HFFc6 (cell line): ENCODE measurements at regions not wholly inside any gene's neighbourhood (a gene's known extent, or its start where the extent isn't known, plus 50 kb on each side); places are given as distances from the start of the nearest gene placed in this dataset.
"Not testable (repeated sequence)": the region's sequence is repeated elsewhere in the genome, so short reads cannot be mapped to it uniquely, and the experiment has no call there.

Source experiments
- DNase-seq: peaks from one replicate; pipeline ENCODE4 v3.0.0-alpha.2; 2018
- H3K27ac Mint-ChIP-seq: 2 replicates; pipeline ENCODE4 v1.8.0; 2020; ENCODE audit warnings: mild to moderate bottlenecking, mixed read lengths
- H3K27me3 Mint-ChIP-seq: 2 replicates; pipeline ENCODE4 v1.8.0; 2021; ENCODE audit warnings: mild to moderate bottlenecking, moderate library complexity, mixed read lengths; ENCODE audit not compliant: insufficient read depth
- H3K36me3 Mint-ChIP-seq: 2 replicates; pipeline ENCODE4 v1.8.0; 2021; ENCODE audit warnings: low read depth, mixed read lengths
- H3K4me1 Mint-ChIP-seq: 2 replicates; pipeline ENCODE4 v1.8.0; 2020; ENCODE audit warnings: low read depth, mixed read lengths
- H3K4me3 Mint-ChIP-seq: 2 replicates; pipeline ENCODE4 v1.8.0; 2020; ENCODE audit warnings: mild to moderate bottlenecking, moderate library complexity, mixed read lengths
- H3K9me3 Mint-ChIP-seq: 2 replicates; pipeline ENCODE4 v1.8.0; 2020; ENCODE audit warnings: mild to moderate bottlenecking, mixed read lengths
- TF ChIP-seq, protein P1 (sequence below): fragments of 200-600 bp; sonication (generic); IDR thresholded peaks from 2 replicates; pipeline ENCODE4 v1.5.0; 2021; ENCODE audit warnings: antibody characterized with exemption, mild to moderate bottlenecking

DNA sequence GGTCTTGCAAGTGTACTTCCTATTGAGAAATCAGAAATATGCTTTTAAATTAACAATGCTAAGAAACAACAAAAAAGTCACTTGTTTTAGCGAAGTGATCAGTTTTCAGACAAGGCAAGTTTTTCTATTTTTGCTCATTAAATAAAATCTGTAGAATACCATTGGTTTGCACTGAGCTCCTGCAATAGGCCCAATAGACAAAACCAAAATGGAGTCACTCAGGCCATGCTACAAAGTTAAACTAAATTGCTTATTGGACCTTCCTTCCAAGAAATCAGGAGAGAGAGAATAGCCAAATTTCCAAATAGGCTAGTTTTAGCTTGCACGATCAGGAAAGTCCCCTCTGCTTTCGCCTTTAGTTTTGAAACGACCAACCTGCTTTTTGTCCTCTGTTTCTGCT lies 73.4 kb upstream of the SLC13A1 start:
- peaks cover 40% of the 10 kb centered on the region for H3K9me3 Mint-ChIP-seq
- H3K4me3 Mint-ChIP-seq: no peak overlapping the region
- TF ChIP-seq, protein P1, sequence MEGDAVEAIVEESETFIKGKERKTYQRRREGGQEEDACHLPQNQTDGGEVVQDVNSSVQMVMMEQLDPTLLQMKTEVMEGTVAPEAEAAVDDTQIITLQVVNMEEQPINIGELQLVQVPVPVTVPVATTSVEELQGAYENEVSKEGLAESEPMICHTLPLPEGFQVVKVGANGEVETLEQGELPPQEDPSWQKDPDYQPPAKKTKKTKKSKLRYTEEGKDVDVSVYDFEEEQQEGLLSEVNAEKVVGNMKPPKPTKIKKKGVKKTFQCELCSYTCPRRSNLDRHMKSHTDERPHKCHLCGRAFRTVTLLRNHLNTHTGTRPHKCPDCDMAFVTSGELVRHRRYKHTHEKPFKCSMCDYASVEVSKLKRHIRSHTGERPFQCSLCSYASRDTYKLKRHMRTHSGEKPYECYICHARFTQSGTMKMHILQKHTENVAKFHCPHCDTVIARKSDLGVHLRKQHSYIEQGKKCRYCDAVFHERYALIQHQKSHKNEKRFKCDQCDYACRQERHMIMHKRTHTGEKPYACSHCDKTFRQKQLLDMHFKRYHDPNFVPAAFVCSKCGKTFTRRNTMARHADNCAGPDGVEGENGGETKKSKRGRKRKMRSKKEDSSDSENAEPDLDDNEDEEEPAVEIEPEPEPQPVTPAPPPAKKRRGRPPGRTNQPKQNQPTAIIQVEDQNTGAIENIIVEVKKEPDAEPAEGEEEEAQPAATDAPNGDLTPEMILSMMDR: no peak
- H3K4me1 Mint-ChIP-seq: no peaks in the 10 kb centered on the region
- H3K36me3 Mint-ChIP-seq: no peaks in the 10 kb centered on the region
- H3K27me3 Mint-ChIP-seq: no peaks in the 10 kb centered on the region
- H3K27ac Mint-ChIP-seq: no peak overlapping the region
- no peak for DNase-seq

DNA sequence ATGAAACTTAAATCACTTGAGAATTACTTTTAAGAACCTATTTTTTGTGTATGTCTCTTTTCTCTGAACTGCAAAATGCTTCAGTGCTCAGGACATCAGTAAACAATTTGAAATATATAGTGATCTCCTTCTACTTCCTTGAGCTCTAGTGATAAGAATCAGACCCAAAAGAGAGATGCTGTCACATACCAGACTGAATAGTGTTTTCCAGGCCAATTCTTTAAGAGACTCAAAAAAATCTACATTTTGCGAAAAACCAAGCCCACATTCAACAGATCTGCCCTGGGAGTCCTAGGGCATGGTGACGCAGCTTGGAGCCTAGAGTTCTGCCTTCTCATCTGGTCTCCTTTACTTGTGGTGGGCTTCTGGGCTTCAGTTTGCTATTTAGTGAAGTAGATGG lies 72.1 kb upstream of the SLC13A1 start:
- H3K9me3 Mint-ChIP-seq: peaks cover 33% of the 10 kb centered on the region

DNA sequence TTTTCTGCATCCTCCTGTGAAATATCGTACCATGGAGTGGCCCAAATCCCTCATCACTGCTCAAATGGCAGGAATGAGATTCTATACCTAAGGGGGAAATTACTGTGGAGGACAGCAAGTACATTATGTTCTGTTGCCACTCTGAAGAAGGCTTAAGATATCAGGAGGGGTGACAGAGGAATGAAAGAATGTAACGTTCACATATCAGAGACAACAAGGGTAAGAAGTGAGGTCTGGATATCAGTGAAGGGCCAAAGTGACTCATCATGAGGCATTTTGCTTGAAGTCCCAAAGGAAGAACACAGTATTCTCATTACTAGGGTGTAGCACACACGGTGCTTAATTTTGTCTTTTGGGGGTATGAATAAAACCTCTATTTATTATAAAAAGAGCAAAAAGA lies 71.5 kb upstream of the SLC13A1 start:
- Mint-ChIP-seq H3K4me1 (no peaks in the 10 kb centered on the region), H3K27ac (no peak overlapping the region), H3K9me3 (peaks cover 30% of the 10 kb centered on the region), H3K27me3 (no peaks in the 10 kb centered on the region), H3K4me3 (no peak overlapping the region), H3K36me3 (no peaks in the 10 kb centered on the region)
- DNase-seq: no peak
- TF ChIP-seq, protein P1: no peak

More for the DNA sequence above, 72.1 kb upstream of the SLC13A1 start:
- Mint-ChIP-seq H3K27me3 (no peaks in the 10 kb centered on the region), H3K4me3 (no peak overlapping the region), H3K36me3 (no peaks in the 10 kb centered on the region), H3K27ac (no peak overlapping the region), H3K4me1 (no peaks in the 10 kb centered on the region)
- TF ChIP-seq, protein P1: no peak
- DNase-seq: no peak

DNA sequence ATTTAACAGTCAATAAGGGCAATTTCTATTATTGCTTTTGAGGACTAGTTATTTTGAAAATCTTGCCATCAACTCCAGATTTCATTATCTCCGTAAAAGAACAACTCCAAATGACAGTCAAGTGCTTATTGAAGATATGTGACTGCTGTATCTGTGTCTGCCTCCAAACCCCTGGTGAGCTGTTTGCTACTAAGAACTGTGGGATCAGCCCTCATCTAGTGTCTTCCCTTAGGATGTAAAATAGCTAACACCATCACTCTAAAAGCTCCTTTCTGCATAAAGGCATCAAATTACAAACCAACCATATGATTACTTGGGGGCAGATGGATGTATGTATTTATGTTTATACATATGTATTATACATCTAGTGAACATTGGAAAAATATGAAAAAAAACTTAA lies 70.8 kb upstream of the SLC13A1 start:
- H3K4me3 Mint-ChIP-seq: no peak overlapping the region
- no peak for DNase-seq
- no peaks in the 10 kb centered on the region; the same call in 1 of the 2 replicates for H3K27me3 Mint-ChIP-seq
- no peak overlapping the region for H3K27ac Mint-ChIP-seq
- no peaks in the 10 kb centered on the region for H3K4me1 Mint-ChIP-seq
- H3K9me3 Mint-ChIP-seq: peaks cover 31% of the 10 kb centered on the region
- TF ChIP-seq, protein P1: no peak
- H3K36me3 Mint-ChIP-seq: no peaks in the 10 kb centered on the region

DNA sequence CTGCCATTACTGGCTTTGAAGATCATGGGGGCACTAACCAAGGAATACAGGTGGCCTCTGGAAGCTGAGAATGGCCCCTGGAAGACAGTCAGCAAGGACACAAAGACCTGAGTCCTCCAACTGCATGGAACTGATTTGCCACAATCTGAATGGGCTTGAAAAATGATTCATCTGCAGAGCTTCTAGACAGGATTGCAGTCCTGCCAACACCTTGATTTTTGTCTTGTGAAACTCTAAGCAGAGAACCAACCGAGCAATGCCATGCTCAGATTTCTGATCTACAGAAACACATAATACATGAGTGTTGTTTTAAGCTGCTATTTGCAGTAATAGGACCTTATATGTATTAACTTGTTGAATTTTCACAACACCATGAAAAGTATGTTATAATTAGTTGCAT lies 66.1 kb upstream of the SLC13A1 start:
- Mint-ChIP-seq H3K4me3 (no peak overlapping the region), H3K9me3 (peaks cover 43% of the 10 kb centered on the region), H3K27ac (no peak overlapping the region), H3K36me3 (no peaks in the 10 kb centered on the region), H3K27me3 (no peaks in the 10 kb centered on the region; the same call in 1 of the 2 replicates), H3K4me1 (no peaks in the 10 kb centered on the region)
- no peak for DNase-seq
- TF ChIP-seq, protein P1: no peak

DNA sequence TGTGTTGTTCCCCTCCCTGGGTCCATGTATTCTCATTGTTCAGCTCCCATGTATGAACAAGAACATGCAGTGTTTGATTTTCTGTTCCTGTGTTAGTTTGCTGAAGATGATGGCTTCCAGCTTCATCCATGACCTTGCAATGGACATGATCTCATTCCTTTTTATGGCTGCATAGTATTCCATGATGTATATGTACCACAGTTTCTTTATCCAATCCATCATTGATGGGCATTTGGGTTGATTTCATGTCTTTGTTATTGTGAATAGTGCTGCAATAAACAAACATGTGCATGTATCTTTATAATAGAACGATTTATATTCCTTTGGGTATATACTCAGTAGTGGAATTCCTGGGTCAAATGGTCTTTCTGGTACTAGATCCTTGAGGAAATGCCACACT lies 65.1 kb upstream of the SLC13A1 start:
- not testable (repeated sequence) for H3K36me3 Mint-ChIP-seq, H3K4me1 Mint-ChIP-seq, DNase-seq, H3K27me3 Mint-ChIP-seq, H3K4me3 Mint-ChIP-seq, H3K27ac Mint-ChIP-seq
- peaks cover 34% of the 10 kb centered on the region for H3K9me3 Mint-ChIP-seq
